Right hindlimb (tissue), 1 donor: ENCODE measurements at regions not wholly inside any gene's neighbourhood (a gene's known extent, or its start where the extent isn't known, plus 50 kb on each side); places are given as distances from the start of the nearest gene placed in this dataset.
A peak's percentile ranks its signal among the peaks of the same experiment; 100 is the strongest.

ENCODE experiments used
- DNase-seq: peaks from one replicate; pipeline ENCODE4 v3.0.0-alpha.2; 2018

DNA sequence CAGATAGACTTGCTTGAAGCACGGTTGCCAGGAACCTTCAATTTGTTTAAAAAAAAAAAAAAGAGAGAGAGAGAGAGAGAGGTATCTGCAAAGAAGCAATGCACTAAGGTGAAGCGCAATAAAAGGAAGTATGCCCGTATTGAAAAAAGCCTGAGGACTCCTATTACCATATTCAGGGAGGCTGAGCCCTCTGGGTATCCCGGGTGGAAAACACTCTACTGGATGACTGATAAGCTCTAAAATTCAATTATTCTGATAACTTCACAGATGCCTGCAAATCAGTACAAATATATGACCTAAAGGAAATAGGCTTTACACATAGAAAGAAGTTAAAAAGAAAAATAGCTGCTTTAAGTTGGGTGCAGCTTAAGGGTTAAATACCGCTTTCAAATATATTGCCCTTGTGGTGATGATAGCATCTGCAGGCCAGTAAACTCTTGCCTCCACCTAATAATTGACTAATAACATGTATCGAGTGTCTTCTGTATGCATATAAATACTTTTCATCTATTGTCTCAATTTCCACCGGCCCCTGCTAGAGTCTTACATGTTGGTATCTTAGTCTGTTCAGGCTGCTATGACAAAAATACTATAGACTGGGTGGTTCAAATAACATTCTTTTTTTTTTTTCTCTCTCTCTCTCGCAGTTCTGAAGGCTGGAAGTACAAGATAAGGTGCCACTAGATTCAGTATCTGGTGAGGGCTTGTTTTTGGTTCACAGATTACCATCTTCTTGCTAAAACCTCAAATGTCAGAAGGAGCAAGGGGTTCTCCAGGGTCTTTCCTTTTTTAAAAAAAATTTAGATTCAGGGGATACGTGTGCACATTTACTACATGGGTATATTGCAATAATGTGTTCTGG, 187.4 kb upstream of the JARID2 start:
- no peak for DNase-seq

DNA sequence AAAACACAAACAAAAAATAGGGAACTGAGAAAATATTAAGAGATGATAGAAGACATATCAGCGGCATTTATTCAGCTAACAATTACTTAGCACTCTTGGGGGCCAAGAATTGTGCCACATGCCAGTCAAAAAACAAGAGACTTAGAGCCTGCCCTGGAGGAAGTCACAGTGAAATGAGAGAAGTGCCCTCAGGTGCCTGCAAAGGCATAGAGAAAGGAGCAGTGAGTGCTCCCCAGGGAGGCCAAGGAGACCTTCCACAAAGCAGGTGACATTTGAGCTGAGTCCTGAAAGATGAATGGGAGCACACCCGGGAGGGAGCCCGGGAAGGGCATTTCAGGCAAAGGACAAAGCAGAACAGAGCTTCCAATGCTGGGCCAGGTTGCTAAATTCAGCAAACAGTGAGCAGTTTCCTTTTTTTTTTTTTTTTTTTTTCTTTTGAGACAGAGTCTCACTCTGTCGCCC, 184.7 kb upstream of the JARID2 start:
- DNase-seq: no peak

DNA sequence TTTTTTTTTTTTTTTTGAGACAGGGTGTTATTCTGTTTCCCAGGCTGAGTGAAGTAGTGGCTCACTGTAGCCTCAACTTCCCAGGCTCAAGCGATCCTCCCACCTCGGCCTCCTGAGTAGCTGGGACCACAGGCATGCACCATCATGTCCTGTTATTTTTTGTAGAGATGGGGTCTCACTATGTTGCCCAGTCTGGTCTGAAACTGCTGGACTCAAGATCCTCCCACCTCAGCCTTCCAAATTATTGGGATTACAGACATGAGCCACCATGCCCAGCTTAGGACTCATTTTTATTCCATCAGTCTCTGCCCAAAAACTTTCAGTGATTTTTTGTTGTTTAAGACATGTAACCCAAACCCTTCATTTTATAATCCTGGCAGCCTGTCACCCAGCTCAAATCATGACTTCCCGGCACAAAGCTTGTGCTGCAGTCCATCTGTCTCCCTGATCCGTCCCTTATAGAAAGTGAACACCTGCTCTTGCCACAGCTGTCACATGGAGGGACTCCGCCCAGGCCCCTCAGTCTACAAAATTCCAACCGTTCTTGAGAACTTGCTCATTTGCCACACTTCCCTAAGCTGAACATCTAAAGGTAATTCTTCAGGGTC, 183.9 kb upstream of the JARID2 start:
- DNase-seq: peak; percentile 55

DNA sequence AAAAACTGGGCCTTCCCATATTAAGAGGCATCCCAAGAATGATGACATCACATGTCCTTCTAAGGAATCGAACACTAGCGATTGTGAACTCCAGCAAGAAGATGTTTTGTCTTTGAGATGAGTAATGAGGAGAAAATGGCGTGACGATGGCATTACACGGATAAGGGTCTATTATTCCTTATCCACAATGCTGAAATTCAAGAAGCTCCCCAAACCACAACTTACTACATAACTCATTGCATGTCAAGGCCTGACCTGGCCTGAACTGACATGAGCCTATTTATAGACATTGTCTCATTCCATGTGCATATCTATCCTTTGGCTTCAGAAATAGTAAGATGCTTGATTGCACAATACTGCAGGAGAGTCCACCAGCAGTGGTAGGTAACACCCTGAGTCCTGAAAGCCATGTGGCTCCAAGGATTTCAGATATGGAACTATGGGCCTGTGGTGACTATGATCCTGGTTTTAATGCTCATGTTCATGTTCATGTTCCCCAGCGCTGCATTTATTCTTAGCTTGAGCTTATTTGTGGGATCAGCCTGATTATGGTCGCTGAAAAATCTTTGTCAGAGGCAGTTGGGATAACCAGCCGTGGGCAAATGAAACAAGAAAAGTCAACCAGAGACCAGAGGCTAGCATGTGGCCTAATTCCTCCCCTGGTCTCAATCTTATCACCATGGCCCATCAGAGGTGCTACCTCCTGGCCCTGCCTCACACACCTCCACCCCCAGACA, 183.2 kb upstream of the JARID2 start:
- DNase-seq: no peak

DNA sequence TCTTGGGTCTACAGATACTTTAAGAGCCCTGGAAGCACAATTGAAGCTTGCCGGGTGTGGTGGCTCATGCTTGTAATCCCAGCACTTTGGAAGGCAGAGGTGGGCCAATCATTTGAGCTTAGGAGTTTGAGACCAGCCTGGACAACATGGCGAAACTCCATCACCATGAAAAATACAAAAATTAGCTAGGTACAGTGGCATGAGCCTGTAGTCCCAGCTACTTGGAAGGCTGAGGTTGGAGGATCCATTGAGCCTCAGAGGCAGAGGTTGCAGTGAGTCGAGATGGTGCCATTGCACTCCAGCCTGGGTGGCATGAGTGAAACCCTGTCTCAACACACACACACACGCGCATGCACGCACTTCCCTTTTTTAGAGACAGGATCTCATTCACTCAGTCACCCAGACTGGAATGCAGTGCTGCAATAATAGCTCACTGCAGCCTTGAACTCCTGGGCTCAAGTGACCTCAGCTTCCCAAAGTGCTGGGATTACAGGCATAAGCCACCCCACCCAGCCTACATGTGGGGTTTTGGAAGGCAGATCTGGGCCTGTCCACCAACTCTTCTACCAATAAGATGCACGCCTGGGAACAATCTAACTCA, 182.5 kb upstream of the JARID2 start:
- DNase-seq: peak; percentile 25

DNA sequence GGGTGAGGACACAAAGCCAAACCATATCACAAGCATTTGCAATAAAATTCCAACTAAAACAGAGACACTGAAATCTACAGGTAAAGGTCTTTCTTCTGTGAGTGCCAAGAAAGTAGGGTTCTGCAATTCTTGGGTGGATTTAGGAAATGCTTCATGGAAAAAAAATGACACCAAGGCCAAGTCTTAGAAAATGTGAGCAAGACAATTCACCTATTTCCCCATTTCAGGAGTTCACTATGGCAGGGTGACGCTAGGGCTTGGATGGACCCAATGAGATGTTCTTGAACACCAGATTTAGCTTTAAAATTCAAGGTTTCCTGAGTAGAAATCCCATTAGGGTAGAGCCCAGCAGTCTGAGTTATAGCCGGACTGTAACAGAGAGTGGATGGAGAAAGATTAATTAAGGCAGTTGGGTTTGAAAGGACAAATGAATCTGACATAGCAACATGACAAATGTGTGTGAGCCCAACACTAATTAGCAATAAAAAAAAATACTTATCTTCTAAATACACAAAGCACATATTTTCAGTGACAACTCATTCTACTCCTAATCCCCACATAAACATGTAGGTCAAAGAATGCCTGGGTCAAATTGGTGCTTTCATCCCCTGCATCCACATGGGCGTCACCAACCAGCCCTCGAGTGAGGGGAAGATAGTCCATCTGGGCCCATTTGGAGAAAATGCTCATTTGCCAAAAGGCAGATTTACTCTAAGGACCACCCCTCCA, 180.4 kb upstream of the JARID2 start:
- no peak for DNase-seq

DNA sequence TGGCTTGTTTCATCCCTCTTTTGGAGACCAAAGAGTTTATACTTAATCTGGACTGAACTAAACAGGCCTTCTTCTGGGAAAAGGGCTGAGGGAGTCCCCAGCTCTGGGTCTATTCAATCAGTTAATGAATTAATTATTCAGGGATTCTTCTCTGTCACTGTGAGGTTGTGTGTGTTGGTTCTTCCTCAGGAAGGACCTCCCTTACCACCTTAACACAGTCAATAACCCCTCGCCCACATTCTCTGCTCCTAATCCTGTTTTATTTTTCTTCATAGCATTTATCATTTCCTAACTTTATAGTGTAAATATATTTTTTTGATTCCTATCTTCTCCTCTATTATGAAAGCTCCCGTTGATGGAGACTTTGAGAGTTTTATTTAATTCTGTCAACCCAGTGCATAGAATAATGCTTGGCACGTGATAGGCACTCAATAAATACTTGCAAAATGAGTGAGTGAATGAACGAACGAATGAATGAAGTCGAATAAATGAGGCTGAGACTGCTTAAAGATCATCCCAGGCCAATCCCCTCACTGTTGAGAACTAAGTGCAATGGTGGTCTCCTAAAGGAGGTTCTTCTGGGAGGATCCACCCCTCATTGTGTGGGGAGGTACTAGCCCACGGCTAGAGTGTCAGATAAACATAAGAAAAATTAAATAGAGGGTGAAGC, 179.6 kb upstream of the JARID2 start:
- DNase-seq: no peak

DNA sequence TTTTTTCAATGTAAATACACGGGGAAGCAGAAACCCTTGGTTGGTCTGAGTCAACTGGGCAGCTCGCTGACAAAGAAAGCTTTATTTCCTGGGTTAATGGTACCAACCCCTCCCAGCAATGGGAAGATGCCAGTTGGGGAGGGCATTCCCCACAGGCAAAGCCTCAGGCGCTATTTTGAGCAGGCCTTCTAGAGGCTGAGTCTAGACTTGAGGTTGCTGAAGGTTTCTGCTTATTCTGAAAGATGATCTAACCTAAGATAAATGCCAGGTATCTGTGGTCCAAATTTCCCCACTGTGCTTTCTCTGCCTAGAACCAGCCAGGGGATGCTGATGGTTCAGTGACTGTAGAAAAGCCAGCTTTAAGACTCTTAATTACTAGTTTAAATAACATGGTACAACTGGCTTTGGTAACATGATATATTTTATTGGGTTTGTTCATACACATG, 172.5 kb upstream of the JARID2 start:
- DNase-seq: peak; percentile 35

DNA sequence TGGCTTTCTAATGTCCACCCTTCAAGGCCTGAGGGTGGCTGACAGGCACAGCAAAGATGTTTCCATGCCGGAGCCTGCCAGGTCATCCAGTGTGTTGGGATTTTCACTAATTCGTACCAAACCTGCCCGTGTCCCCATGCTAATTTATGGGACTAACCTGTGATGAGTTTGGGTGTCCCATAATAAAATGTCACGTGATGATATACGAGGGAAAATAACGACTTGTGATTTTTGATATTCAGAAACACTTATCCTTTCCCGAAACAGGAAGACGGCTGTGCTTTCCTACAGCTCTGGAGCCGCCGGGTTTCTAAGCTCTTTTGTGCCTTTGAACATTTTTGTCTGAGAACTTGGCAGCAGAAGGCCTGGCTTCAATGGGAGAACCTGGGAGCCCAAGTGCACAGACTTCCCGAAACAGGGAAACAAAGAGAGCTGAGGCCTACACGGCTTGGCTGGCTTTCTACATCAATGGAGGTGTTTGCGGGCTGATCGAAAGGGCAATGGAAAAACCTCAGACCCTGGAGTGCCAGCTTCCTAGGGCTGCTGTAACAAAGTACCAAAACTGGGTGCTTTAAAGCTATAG, 171.9 kb upstream of the JARID2 start:
- DNase-seq: no peak

DNA sequence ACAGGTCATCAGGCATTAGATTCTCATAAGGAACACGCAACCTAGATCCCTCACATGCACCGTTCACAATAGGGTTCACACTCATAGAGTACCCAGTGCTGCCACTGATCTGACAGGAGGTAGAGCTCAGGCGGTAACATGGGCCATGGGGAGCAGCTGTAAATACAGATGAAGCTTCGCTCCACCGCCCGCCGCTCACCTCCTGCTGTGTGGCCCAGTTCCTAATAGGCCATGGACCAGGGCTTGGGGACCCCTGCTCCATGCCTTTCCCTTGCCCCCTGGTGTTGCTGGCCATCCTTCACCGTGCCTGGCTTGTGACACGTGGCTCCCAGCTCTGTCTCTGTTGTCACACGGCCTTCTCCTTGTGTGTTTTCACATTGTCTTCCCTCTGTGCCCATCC, 171.1 kb upstream of the JARID2 start:
- no peak for DNase-seq

DNA sequence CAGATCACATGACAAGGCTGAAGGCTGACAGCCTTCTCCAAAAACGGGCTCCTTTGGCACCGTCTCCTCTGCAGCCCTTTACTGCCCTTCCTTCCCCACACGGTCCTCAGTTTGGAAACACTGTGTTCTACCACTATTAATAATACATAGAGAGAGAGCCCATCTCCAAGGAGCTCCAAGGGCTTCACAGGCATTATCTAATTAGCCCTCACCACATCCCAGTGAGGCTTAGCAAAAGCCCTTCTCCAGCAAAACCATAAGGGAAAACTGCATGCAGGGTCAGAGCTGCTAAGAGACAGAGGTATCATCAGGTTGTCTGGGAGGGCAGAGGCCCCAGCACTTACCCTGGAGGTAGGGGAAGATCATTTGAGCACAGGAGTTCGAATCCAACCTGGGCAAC, 169.3 kb upstream of the JARID2 start:
- DNase-seq: no peak

DNA sequence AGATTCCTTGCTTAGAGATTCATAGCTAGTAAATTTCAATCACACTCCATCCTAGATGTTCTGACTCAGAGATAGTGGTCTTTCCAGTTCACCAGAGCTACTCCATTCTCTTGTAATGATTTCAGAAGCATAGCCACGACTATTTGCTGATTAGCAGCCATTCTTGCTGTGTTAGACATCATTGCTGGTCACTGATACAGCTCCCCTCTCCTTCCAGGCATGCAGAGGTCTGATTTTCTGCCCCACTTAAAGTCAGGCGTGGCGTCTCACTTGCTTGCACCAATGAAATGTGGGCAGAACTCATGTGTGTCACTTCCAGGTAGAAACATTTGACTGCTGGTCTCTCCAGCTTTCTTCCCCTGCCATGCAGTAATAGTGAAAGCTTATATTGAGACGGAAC, 168.9 kb upstream of the JARID2 start:
- DNase-seq: no peak

DNA sequence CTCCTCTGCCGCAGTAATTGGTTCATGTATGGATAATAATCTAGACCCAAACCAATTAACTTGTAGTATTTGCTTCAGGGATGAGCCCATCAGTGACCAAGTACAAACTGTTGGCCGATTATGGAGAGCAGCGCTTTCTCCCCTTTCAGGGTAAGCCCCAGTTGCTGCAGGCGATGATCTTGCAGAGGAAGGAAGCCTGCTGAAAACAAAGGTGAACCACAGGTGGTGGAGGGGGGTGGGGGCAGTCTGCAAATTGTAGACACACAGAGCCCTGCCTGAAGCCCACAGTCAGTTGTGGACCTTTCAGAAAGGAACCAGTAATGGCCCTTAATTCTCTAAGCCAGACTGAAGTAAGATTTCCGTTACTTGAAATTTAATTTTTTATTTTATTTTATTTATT, 167.9 kb upstream of the JARID2 start:
- DNase-seq: no peak

DNA sequence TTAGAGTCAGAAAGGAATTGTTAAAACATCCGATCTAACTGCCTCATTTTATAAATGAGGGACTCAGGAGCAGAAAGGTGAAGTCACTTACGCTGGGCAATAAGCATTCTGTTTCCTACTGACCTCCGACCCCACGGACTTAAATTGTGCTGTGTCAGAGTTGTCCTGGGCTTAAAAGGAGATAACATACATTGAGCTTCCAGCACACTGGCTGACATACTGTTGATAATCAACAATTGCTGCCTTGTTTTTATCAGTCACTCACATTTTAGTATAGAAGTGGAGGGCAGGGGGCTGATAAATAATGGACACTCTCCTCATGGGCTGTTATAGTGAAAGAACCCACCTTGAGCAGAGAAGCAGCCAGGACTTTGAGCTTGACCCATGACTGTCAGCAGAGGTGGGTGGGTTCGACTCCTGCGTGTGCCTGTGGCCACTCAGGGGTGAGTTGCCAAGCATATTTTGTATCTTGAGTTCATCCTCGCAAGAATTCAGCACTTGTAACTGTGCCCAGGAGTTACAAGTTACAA, 166.5 kb upstream of the JARID2 start:
- no peak for DNase-seq

DNA sequence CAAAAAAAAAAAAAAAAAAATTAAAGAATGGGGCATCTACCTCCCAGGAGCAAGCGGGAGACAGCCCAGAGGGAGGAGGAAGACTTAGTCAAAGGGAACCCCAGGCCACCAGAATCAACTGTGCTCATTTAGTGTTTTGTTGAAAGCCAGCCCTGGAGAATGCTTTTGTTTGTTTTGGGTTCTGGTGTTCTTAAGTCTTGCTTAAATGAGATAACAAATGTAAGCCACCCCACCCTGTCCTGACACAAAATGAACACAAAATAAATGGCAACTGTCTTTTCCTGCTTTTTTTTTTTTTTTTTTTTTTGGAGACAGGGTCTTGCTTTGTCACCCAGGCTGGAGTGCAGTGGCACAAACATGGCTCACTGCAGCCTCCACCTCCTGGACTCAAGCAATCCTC, 165.0 kb upstream of the JARID2 start:
- DNase-seq: no peak

DNA sequence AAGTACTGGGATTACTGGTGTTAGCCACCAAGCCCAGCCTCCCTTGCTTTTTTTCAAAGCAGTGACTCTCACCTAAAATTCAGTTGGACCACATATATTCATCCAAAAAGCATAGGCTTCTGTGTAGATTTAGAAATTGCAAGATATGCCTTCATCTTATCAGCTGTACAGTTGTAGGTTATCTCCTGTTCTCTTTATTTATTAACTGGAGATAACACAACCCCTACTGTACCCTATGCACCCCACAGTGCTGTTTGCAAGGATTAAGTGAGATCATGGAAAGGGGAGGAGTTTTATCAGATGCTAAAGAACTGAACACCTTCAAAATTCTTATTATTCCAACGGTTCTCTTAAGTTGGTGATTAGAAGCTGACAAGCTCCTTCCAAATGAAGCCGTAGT, 164.4 kb upstream of the JARID2 start:
- DNase-seq: no peak

DNA sequence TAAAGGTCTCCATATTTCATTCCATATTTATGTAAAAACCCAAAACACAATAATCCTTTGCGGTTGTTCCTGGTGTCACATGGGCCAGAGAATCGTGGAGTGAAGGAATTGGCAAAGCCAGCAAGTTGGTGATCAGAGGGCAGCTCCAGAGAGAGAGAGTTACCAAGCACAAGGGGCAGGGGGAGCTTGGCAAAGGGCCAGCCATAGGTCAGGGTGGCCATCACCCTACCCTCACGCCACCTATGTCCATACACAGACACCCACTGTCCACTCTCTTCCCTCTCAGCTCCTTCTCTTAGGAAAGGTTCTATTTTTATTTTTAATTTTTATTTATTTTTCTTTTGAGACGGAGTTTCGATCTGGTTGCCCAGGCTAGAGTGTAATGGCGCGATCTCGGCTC, 163.2 kb upstream of the JARID2 start:
- DNase-seq: no peak

DNA sequence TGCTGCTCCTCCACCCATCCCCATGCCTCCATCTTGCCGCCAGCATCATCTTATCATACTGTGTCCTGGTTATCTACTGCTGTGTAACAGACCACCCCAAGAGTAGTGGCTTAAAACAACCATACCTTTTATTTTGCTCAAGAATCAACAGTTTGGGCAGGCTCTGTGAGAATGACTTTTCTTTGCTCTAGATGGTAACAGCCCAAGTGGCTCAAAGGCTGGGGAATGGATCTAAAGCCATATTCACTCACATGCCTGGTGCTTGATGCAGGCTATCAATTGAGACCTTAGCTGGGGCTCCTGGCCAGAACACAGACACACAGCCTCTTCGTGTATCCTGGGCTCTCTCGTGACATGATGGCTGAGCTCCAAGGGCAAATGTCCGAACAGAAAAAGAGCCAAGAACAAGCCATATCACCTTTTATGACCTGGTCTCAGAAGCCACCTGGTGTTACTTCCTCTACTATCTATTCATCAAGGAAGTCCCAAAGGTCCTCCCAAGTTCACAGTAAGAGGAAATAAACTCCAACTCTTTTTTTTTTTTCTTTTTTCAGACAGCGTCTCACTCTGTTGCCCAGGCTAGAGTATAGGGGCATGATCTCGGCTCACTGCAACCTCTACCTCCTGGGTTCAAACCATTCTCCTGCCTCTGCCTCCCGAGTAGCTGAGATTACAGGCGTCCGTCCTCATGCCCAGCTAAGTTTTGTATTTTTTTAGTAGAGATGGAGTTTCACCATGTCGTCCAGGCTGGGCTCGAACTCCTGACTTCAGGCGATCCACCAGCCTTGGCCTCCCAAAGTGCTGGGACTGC, 159.3 kb upstream of the JARID2 start:
- no peak for DNase-seq

DNA sequence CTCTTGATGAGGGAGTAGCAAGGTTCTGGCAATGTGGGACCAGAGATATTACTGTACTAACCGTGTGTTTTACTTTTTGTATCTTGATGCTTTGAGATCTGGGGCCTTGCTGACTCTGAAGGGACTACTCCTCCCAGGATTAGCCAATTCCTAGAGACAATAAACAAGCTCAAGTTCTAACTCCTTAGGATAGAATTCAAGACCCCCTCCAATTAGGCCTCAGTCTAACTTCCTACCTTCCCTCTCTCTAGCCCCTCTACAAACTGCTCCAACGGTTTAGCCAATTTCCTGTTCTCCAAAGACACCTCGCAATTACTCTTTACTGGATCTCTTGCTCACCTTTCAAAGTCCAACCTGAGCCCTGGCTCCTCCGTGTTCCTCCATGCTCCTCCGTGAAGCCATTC, 158.7 kb upstream of the JARID2 start:
- no peak for DNase-seq

DNA sequence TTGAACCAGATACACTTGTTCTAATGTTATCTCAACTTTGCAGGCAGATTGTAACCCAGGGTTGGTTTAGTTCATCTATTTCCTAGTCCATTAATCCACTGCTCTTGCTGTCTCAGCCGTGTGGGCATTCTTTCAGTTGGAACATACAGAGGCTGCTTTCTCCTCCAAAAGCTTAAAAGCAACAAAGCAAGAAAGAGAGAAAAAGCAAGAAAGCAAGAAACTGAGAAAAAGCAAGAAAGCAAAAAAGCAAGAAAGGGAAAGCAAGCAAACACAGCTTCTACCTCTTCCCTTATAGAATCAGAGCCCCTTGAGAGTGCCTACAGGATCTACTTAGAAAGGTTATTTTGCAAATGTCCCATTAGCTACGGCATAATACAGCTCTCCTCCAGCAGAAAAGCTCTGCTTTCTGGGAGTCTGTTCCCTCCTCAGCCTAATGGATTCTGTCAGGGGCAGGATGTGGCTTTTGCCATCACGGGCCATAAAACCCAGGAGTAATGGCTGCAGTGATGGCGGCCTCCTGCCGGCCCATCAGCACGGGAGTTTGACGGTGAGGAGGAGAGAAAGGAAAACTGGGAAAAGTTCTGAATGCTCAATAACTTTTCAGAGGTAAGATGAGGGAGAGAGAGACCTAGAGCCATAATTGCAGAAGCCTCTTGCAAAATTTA, 156.8 kb upstream of the JARID2 start:
- no peak for DNase-seq
